ENCODE measurements at regions not wholly inside any gene's neighbourhood (a gene's known extent, or its start where the extent isn't known, plus 50 kb on each side); places are given as distances from the start of the nearest gene placed in this dataset.

DNA sequence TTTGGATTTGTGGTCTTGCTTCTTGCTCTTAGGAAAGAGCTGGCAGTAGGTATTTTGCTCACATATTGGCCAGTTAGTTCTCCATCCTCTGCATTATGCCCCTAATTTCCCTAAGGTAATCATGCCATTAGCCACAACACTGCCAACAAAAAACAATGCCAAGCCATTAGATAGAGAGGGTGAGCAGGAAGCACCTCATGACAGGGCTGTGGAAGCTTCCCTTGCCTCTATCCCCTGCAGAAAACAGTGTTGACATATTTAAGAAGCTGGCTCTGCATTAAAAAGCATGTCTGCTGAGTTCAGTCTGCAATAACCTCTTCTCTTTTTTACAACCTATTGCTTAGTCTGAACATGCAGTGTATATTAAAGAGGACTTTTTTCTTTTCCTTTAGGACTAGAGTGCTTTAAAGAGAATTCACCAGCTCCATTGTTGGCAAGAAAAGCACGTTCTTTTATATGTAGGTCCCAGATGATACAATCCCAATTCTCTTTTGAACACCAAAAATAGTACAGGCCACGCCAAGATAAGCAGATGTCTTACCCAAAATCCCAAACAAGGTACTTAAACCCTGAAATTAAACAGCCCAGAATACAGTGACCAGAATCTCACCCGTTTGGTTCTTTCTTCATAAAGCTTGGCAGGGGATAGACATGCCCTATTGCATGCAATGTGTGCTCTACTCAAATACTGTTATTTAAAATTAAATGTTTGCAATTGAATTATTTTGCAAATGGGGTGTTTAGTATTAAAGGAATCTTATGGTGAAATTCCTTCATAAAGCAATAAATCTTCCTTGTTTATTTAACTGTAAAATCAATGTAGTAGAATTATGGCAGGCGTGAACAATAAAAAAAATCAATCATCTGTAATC is 93.7 kb upstream of the UBE3A start:
- TF ChIP-seq FOXK2 (IDR thresholded peaks at IDR 0.05): no peak
- no peak for TF ChIP-seq ZNF384 (IDR thresholded peaks at IDR 0.05)
- TF ChIP-seq CTBP1 (IDR thresholded peaks at IDR 0.05; ENCODE audit: borderline replicate concordance): no peak
- no peak for TF ChIP-seq ARNT (IDR thresholded peaks at IDR 0.05)
- TF ChIP-seq, protein P1, sequence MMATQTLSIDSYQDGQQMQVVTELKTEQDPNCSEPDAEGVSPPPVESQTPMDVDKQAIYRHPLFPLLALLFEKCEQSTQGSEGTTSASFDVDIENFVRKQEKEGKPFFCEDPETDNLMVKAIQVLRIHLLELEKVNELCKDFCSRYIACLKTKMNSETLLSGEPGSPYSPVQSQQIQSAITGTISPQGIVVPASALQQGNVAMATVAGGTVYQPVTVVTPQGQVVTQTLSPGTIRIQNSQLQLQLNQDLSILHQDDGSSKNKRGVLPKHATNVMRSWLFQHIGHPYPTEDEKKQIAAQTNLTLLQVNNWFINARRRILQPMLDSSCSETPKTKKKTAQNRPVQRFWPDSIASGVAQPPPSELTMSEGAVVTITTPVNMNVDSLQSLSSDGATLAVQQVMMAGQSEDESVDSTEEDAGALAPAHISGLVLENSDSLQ (IDR thresholded peaks at IDR 0.05): no peak
- TF ChIP-seq FOXA1 (IDR thresholded peaks at IDR 0.05): no peak
- TF ChIP-seq SP1 (IDR thresholded peaks at IDR 0.05): no peak
- no peak for TF ChIP-seq BHLHE40 (IDR thresholded peaks at IDR 0.05; ENCODE audit: borderline replicate concordance)
- no peak for TF ChIP-seq ELF4 (IDR thresholded peaks at IDR 0.05)
- TF ChIP-seq HDGF (IDR thresholded peaks at IDR 0.05; ENCODE audit: borderline replicate concordance): no peak
- TF ChIP-seq TARDBP (IDR thresholded peaks at IDR 0.05): no peak
- TF ChIP-seq NFRKB (IDR thresholded peaks at IDR 0.05): no peak
- TF ChIP-seq LEF1 (IDR thresholded peaks at IDR 0.05; ENCODE audit: borderline replicate concordance): no peak
- no peak for TF ChIP-seq L3MBTL2 (conservative IDR thresholded peaks at IDR 0.05)
- TF ChIP-seq SUZ12 (IDR thresholded peaks at IDR 0.05): no peak
- TF ChIP-seq FOXM1 (IDR thresholded peaks at IDR 0.05; ENCODE audit: borderline replicate concordance): no peak
- POLR2A ChIA-PET: no interaction called here
- no peak for DNase-seq (ENCODE audit: extremely low spot score)
- CTCF ChIA-PET: no interaction called here

DNA sequence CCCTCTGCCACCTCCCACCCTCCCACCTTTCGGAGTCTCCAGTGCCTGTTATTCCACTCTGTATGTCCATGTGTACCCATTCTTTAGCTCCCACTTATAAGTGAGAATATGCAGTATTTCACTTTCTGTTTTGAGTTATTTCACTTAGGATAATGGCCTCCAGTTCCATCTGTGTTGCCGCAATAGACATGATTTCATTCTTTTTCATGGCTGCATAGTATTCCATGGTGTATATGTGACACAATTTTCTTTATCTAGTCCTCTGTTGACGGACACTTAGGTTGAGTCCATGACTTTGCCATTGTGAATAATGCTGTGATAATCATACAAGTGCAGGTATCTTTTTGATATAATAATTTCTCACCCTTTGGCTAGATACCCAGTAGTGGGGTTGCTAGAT is 91.0 kb upstream of the UBE3A start:
- no peak for TF ChIP-seq FOXM1 (IDR thresholded peaks at IDR 0.05; ENCODE audit: borderline replicate concordance)
- TF ChIP-seq HDGF (IDR thresholded peaks at IDR 0.05; ENCODE audit: borderline replicate concordance): no peak
- TF ChIP-seq L3MBTL2 (conservative IDR thresholded peaks at IDR 0.05): no peak
- TF ChIP-seq, protein P1 (IDR thresholded peaks at IDR 0.05): no peak
- no peak for TF ChIP-seq FOXK2 (IDR thresholded peaks at IDR 0.05)
- TF ChIP-seq BHLHE40 (IDR thresholded peaks at IDR 0.05; ENCODE audit: borderline replicate concordance): no peak
- TF ChIP-seq ARNT (IDR thresholded peaks at IDR 0.05): no peak
- no peak for TF ChIP-seq ELF4 (IDR thresholded peaks at IDR 0.05)
- no peak for TF ChIP-seq SUZ12 (IDR thresholded peaks at IDR 0.05)
- no peak for TF ChIP-seq TARDBP (IDR thresholded peaks at IDR 0.05)
- TF ChIP-seq CTBP1 (IDR thresholded peaks at IDR 0.05; ENCODE audit: borderline replicate concordance): no peak
- TF ChIP-seq ZNF384 (IDR thresholded peaks at IDR 0.05): no peak
- no peak for TF ChIP-seq SP1 (IDR thresholded peaks at IDR 0.05)
- no peak for TF ChIP-seq LEF1 (IDR thresholded peaks at IDR 0.05; ENCODE audit: borderline replicate concordance)
- TF ChIP-seq NFRKB (IDR thresholded peaks at IDR 0.05): no peak
- TF ChIP-seq FOXA1 (IDR thresholded peaks at IDR 0.05): no peak
- DNase-seq (ENCODE audit: extremely low spot score): no peak
- ChIA-PET POLR2A (no interaction called here), CTCF (no interaction called here)

DNA sequence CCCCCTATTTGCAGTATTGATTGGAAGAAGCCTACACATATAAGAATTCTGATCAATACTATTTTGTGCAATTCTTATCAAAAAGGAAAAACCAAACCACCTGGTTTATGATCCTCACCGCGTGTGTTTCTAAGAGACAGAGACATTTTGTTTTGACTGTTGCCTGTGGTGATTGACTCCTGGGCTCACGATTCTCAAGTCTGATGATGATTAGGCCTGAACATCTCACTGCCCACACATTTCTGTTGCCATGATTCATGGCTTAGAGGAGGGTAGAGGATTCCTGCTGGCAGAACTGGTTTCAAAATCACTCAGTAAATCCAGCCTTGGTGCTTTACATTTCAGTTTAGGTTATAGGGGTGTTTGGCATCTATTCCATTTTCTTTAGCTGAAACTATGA is 88.3 kb upstream of the UBE3A start:
- TF ChIP-seq ELF4 (IDR thresholded peaks at IDR 0.05) (no peak), L3MBTL2 (conservative IDR thresholded peaks at IDR 0.05) (no peak), FOXM1 (IDR thresholded peaks at IDR 0.05; ENCODE audit: borderline replicate concordance) (no peak), FOXK2 (IDR thresholded peaks at IDR 0.05) (no peak), SP1 (IDR thresholded peaks at IDR 0.05) (no peak), ZNF384 (IDR thresholded peaks at IDR 0.05) (no peak), SUZ12 (IDR thresholded peaks at IDR 0.05) (no peak), NFRKB (IDR thresholded peaks at IDR 0.05) (no peak), BHLHE40 (IDR thresholded peaks at IDR 0.05; ENCODE audit: borderline replicate concordance) (no peak)
- TF ChIP-seq, protein P1 (IDR thresholded peaks at IDR 0.05): no peak
- POLR2A ChIA-PET: no interaction called here
- CTCF ChIA-PET: no interaction called here
- no peak for DNase-seq (ENCODE audit: extremely low spot score)

DNA sequence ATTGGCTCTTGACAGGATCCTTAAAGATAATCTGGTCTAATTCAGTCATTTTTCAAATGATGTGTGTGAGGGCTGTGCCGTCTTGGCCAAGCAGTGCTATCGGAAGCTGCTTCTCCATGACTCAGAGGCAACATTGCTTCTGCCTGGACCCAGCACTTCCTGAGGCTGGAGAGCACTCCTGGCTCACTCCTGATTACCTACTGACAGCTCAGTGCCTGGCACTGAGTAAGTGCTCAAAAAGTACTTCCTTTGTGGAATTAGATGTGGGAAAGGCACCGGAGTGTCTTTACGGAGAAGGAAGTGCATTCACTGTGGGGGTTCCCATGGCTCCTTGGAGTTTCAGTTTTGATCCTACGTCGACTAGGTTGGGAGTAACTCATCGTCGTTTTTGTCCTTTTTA is 86.9 kb upstream of the UBE3A start:
- ChIA-PET CTCF (no interaction called here), POLR2A (no interaction called here)
- no peak for DNase-seq (ENCODE audit: extremely low spot score)
- no peak for TF ChIP-seq CTBP1 (IDR thresholded peaks at IDR 0.05; ENCODE audit: borderline replicate concordance)
- TF ChIP-seq ELF4 (IDR thresholded peaks at IDR 0.05): no peak
- no peak for TF ChIP-seq L3MBTL2 (conservative IDR thresholded peaks at IDR 0.05)

DNA sequence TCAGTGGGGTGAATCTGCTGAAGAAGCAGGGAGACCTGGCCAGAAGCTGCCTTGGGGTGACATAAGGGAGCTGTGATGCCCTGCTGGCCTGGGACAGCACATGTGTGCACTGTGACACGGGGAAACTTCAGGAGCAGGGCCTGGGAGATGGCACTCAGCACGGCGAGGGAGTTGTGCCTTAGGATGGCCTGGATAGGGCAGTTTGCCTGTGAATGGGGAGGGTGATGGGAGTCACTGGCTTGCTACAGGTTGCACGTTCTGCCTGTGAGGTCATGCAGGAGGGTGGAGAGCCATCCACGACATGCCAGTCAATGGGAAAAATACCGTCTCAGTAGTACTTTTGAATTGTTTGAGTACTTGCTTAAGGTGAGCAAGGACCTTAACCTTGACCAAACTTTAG is 76.8 kb upstream of the UBE3A start:
- no peak for DNase-seq (ENCODE audit: extremely low spot score)
- CTCF ChIA-PET: no interaction called here
- TF ChIP-seq NFRKB (IDR thresholded peaks at IDR 0.05): no peak
- TF ChIP-seq SUZ12 (IDR thresholded peaks at IDR 0.05): no peak
- TF ChIP-seq FOXK2 (IDR thresholded peaks at IDR 0.05): no peak
- TF ChIP-seq LEF1 (IDR thresholded peaks at IDR 0.05; ENCODE audit: borderline replicate concordance): no peak
- no peak for TF ChIP-seq SP1 (IDR thresholded peaks at IDR 0.05)
- TF ChIP-seq, protein P1 (IDR thresholded peaks at IDR 0.05): no peak
- TF ChIP-seq ELF4 (IDR thresholded peaks at IDR 0.05): no peak
- TF ChIP-seq BHLHE40 (IDR thresholded peaks at IDR 0.05; ENCODE audit: borderline replicate concordance): no peak
- POLR2A ChIA-PET: no interaction called here

DNA sequence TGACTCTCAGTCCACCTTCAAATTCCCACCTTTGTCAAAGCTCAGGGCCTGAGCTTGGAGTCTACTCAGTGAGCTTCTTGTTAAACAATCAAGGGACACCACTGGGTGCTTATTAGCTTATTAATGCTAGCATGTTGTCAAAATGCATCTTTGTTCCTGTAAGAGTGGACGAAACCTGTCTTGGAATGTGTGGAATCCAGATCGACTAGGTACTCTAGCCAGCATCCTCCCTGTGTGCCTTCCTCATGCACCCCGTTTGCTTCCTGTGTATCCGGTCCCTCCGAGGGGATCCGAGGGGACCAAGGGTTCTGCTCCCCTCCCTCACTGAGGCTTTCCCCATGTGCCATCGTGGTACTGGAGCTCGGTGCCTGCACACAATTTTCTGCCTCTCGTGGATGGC is 75.7 kb upstream of the UBE3A start:
- POLR2A ChIA-PET: no interaction called here
- DNase-seq (ENCODE audit: extremely low spot score): no peak
- CTCF ChIA-PET: no interaction called here
- TF ChIP-seq HDGF (IDR thresholded peaks at IDR 0.05; ENCODE audit: borderline replicate concordance) (no peak), SP1 (IDR thresholded peaks at IDR 0.05) (no peak), FOXK2 (IDR thresholded peaks at IDR 0.05) (no peak), SUZ12 (IDR thresholded peaks at IDR 0.05) (no peak), BHLHE40 (IDR thresholded peaks at IDR 0.05; ENCODE audit: borderline replicate concordance) (no peak), L3MBTL2 (conservative IDR thresholded peaks at IDR 0.05) (no peak), CTBP1 (IDR thresholded peaks at IDR 0.05; ENCODE audit: borderline replicate concordance) (no peak), ARNT (IDR thresholded peaks at IDR 0.05) (no peak), FOXM1 (IDR thresholded peaks at IDR 0.05; ENCODE audit: borderline replicate concordance) (no peak), ZNF384 (IDR thresholded peaks at IDR 0.05) (no peak), NFRKB (IDR thresholded peaks at IDR 0.05) (no peak), LEF1 (IDR thresholded peaks at IDR 0.05; ENCODE audit: borderline replicate concordance) (no peak), ELF4 (IDR thresholded peaks at IDR 0.05) (no peak), TARDBP (IDR thresholded peaks at IDR 0.05) (no peak), FOXA1 (IDR thresholded peaks at IDR 0.05) (no peak)
- TF ChIP-seq, protein P1 (IDR thresholded peaks at IDR 0.05): no peak
